Muscle of leg (tissue), 3 donors: ENCODE measurements at regions not wholly inside any gene's neighbourhood (a gene's known extent, or its start where the extent isn't known, plus 50 kb on each side); places are given as distances from the start of the nearest gene placed in this dataset.
A peak's percentile ranks its signal among the peaks of the same experiment; 100 is the strongest.

Source experiments
- DNase-seq: peaks from one replicate; pipeline ENCODE4 v3.0.0; 2013
- H3K27ac ChIP-seq: one replicate; pipeline ENCODE4 v1.5.1; 2013; ENCODE audit warnings: mild to moderate bottlenecking, low read length, control low read depth
- H3K27me3 ChIP-seq: one replicate; pipeline ENCODE4 v1.6.1; 2013; ENCODE audit warnings: low read length; ENCODE audit not compliant: control insufficient read depth, insufficient read depth
- H3K36me3 ChIP-seq: one replicate; pipeline ENCODE4 v1.6.1; 2013; ENCODE audit warnings: low read length; ENCODE audit not compliant: control insufficient read depth, insufficient read depth
- H3K4me1 ChIP-seq: one replicate; pipeline ENCODE4 v1.6.1; 2013; ENCODE audit warnings: low read length; ENCODE audit not compliant: control insufficient read depth, insufficient read depth
- H3K4me3 ChIP-seq: one replicate; pipeline ENCODE4 v1.5.1; 2013; ENCODE audit warnings: low read length, control low read depth
- H3K9me3 ChIP-seq: replicated peaks from 2 replicates; pipeline ENCODE4 v1.6.1; 2013; ENCODE audit warnings: low read depth, low read length; ENCODE audit not compliant: control insufficient read depth
- WGBS: methylation state at CpG from one replicate; pipeline ENCODE4 v1.1.5; 2013; ENCODE audit warnings: missing lambda C conversion rate; ENCODE audit not compliant: insufficient coverage; 5-methylcytosine and 5-hydroxymethylcytosine counted together

- 60% methylated on average over 4 of the region's 15 CpGs for WGBS
- DNase-seq, result no peak
- Histone ChIP-seq H3K9me3 (no peaks in the 10 kb centered on the region), H3K4me3 (no peak overlapping the region), H3K27ac (peak overlapping the region; percentile 84), H3K27me3 (no peaks in the 10 kb centered on the region), H3K4me1 (peaks cover 6% of the 10 kb centered on the region), H3K36me3 (no peaks in the 10 kb centered on the region)
Measured at GRCh38 chr6:159455700-159456274, 237.3 kb downstream of the SOD2 start.

- 0% methylated on average over 1 of the region's 3 CpGs for WGBS
- H3K9me3 ChIP-seq, result no peaks in the 10 kb centered on the region
- no peaks in the 10 kb centered on the region for H3K27me3 ChIP-seq
- peak overlapping the region; percentile 49 for H3K27ac ChIP-seq
- H3K36me3 ChIP-seq, result no peaks in the 10 kb centered on the region
- peaks cover 15% of the 10 kb centered on the region for H3K4me1 ChIP-seq
- H3K4me3 ChIP-seq, result no peak overlapping the region
- peak; percentile 86 for DNase-seq
Measured at GRCh38 chr6:159450815-159451465, 242.1 kb downstream of the SOD2 start.

- Histone ChIP-seq H3K4me3 (no peak overlapping the region), H3K36me3 (no peaks in the 10 kb centered on the region), H3K27ac (peak overlapping the region; percentile 45), H3K9me3 (no peaks in the 10 kb centered on the region), H3K27me3 (no peaks in the 10 kb centered on the region), H3K4me1 (peaks cover 51% of the 10 kb centered on the region)
- 38% methylated on average over 5 of the region's 6 CpGs for WGBS
- peak; percentile 89 for DNase-seq
Measured at GRCh38 chr6:159446340-159446739, 246.7 kb downstream of the SOD2 start.

- Histone ChIP-seq H3K27me3 (no peaks in the 10 kb centered on the region), H3K36me3 (no peaks in the 10 kb centered on the region), H3K9me3 (no peaks in the 10 kb centered on the region), H3K27ac (no peak overlapping the region), H3K4me1 (peaks cover 52% of the 10 kb centered on the region), H3K4me3 (no peak overlapping the region)
- 97% methylated on average over 4 of the region's 4 CpGs for WGBS
- DNase-seq, result no peak
Measured at GRCh38 chr6:159445351-159445750, 247.7 kb downstream of the SOD2 start.

- no CpG with 5 or more reads among the region's 8 CpGs for WGBS
- Histone ChIP-seq H3K27ac (peak overlapping the region; percentile 79), H3K36me3 (no peaks in the 10 kb centered on the region), H3K4me1 (peaks cover 53% of the 10 kb centered on the region), H3K27me3 (no peaks in the 10 kb centered on the region), H3K4me3 (no peak overlapping the region), H3K9me3 (no peaks in the 10 kb centered on the region)
- DNase-seq, result peak; percentile 93
Measured at GRCh38 chr6:159444056-159444760, 248.8 kb downstream of the SOD2 start.

- no peaks in the 10 kb centered on the region for H3K27me3 ChIP-seq
- peak overlapping the region; percentile 79 for H3K27ac ChIP-seq
- 33% methylated on average over 1 of the region's 8 CpGs for WGBS
- DNase-seq, result peak; percentile 58
- H3K4me1 ChIP-seq, result peaks cover 53% of the 10 kb centered on the region
- H3K4me3 ChIP-seq, result no peak overlapping the region
- H3K36me3 ChIP-seq, result no peaks in the 10 kb centered on the region
- no peaks in the 10 kb centered on the region for H3K9me3 ChIP-seq
Measured at GRCh38 chr6:159443417-159443920, 249.6 kb downstream of the SOD2 start.

- Histone ChIP-seq H3K27ac (peak overlapping the region; percentile 8), H3K4me1 (peaks cover 62% of the 10 kb centered on the region), H3K27me3 (no peaks in the 10 kb centered on the region), H3K4me3 (no peak overlapping the region), H3K9me3 (no peaks in the 10 kb centered on the region), H3K36me3 (no peaks in the 10 kb centered on the region)
- no peak for DNase-seq
- 94% methylated on average over 2 of the region's 6 CpGs for WGBS
Measured at GRCh38 chr6:159441704-159441981, 251.4 kb downstream of the SOD2 start.

- peak; percentile 93 for DNase-seq
- peak overlapping the region; percentile 88 for H3K27ac ChIP-seq
Measured at GRCh38 chr6:159440911-159441703, 251.9 kb downstream of the SOD2 start.

GRCh38 chr6:159440349-159440748 lies 252.7 kb downstream of the SOD2 start:
- 14% methylated on average over 1 of the region's 4 CpGs for WGBS
- peaks cover 64% of the 10 kb centered on the region for H3K4me1 ChIP-seq
- peak; percentile 94 for DNase-seq
- no peak overlapping the region for H3K4me3 ChIP-seq
- H3K36me3 ChIP-seq, result no peaks in the 10 kb centered on the region
- H3K9me3 ChIP-seq, result no peaks in the 10 kb centered on the region
- no peaks in the 10 kb centered on the region for H3K27me3 ChIP-seq
- H3K27ac ChIP-seq, result peak overlapping the region; percentile 88

More at GRCh38 chr6:159440911-159441703, 251.9 kb downstream of the SOD2 start:
- 16% methylated on average over 2 of the region's 7 CpGs for WGBS
- no peaks in the 10 kb centered on the region for H3K36me3 ChIP-seq
- H3K4me1 ChIP-seq, result peaks cover 64% of the 10 kb centered on the region
- H3K27me3 ChIP-seq, result no peaks in the 10 kb centered on the region
- no peaks in the 10 kb centered on the region for H3K9me3 ChIP-seq
- H3K4me3 ChIP-seq, result no peak overlapping the region

- peak overlapping the region; percentile 60 for H3K27ac ChIP-seq
- WGBS, result 46% methylated on average over 1 of the region's 1 CpG
- H3K4me3 ChIP-seq, result no peak overlapping the region
Measured at GRCh38 chr6:159439651-159440050, 253.4 kb downstream of the SOD2 start.

More at GRCh38 chr6:159439651-159440050, 253.4 kb downstream of the SOD2 start:
- peak; percentile 82 for DNase-seq
- Histone ChIP-seq H3K4me1 (peaks cover 59% of the 10 kb centered on the region), H3K27me3 (no peaks in the 10 kb centered on the region), H3K36me3 (no peaks in the 10 kb centered on the region), H3K9me3 (no peaks in the 10 kb centered on the region)
